Tibial nerve (tissue), 3 donors: ENCODE measurements at regions not wholly inside any gene's neighbourhood (a gene's known extent, or its start where the extent isn't known, plus 50 kb on each side); places are given as distances from the start of the nearest gene placed in this dataset.

Source experiments
- CTCF ChIP-seq, 5 experiments: fragments of 200-600 bp in 3 of 5; fragments of 450-650 bp in 2 of 5; sonication (generic) in 3 of 5; IDR thresholded peaks; one replicate each; pipeline ENCODE4 v1.5.1; 2016 to 2019; ENCODE audit warnings: antibody characterized with exemption in 5 of 5, mild to moderate bottlenecking in 3 of 5, moderate library complexity in 2 of 5
- POLR2A ChIP-seq, 2 donors: fragments of 450-650 bp; IDR thresholded peaks; one replicate each; pipeline ENCODE4 v1.6.1; 2017; ENCODE audit warnings: antibody characterized with exemption in 2 of 2, mild to moderate bottlenecking in 2 of 2, moderate library complexity in 2 of 2

- TF ChIP-seq CTCF (IDR thresholded peaks at IDR 0.05) (no peak), POLR2A (IDR thresholded peaks at IDR 0.05) (no peak)
Measured at GRCh38 chr19:28615546-28615916, 597.4 kb downstream of the UQCRFS1 start.
